Ovary (tissue), 3 donors: ENCODE measurements at regions not wholly inside any gene's neighbourhood (a gene's known extent, or its start where the extent isn't known, plus 50 kb on each side); places are given as distances from the start of the nearest gene placed in this dataset.

Experiments used
- CTCF ChIP-seq, 3 donors: fragments of 450-650 bp in 2 of 3; fragments of 200-600 bp in 1 of 3; IDR thresholded peaks; one replicate each; pipeline versions ENCODE4 v1.5.1 to v1.8.0; 2016 to 2022; ENCODE audit warnings: antibody characterized with exemption in 3 of 3, mild to moderate bottlenecking in 1 of 3
- EP300 ChIP-seq: sonication (generic); formaldehyde crosslinking; IDR thresholded peaks from one replicate; pipeline ENCODE4 v1.6.1; 2017; ENCODE audit warnings: antibody characterized with exemption
- POLR2A ChIP-seq: fragments of 450-650 bp; IDR thresholded peaks from one replicate; pipeline ENCODE4 v1.6.1; 2017; ENCODE audit warnings: antibody characterized with exemption, mild to moderate bottlenecking, moderate library complexity
- donor health status: DM: no; HTN: no; CAD: no.

GRCh38 chr19:32053376-32053775 is 292.0 kb upstream of the ZNF507 start:
- TF ChIP-seq EP300 (no peak), CTCF (IDR thresholded peaks at IDR 0.05) (no peak), POLR2A (no peak)
